HEK293 (cell line): ENCODE measurements at regions not wholly inside any gene's neighbourhood (a gene's known extent, or its start where the extent isn't known, plus 50 kb on each side); places are given as distances from the start of the nearest gene placed in this dataset.

Experiments used
- CTCF ChIA-PET: fragments of 350-600 bp; formaldehyde crosslinking; extraction: SDS; loops from one replicate; lab custom pipeline; 2021; ENCODE audit warnings: antibody characterized with exemption; lab: Yijun Ruan, JAX
- POLR2A ChIA-PET: fragments of 300-600 bp; formaldehyde crosslinking; extraction: SDS; loops from one replicate; lab custom pipeline; 2020; ENCODE audit warnings: antibody characterized with exemption, inconsistent platforms; lab: Yijun Ruan, JAX
- H3K27ac ChIP-seq: fragments of 200-500 bp; sonication (Bioruptor generic); 2 replicates; pipeline ENCODE4 v1.5.1; 2014; ENCODE audit warnings: low read depth, low read length, control low read depth, inconsistent platforms; ENCODE audit errors: extremely low read depth
- H3K36me3 ChIP-seq, 2 experiments: fragments of 200-500 bp in 1 of 2; sonication (Bioruptor generic) in 1 of 2; 1 replicate in 1 of 2; 2 replicates in 1 of 2; pipeline ENCODE4 v1.5.1; 2014 to 2017; ENCODE audit warnings: inconsistent platforms in 2 of 2, low read length in 2 of 2; ENCODE audit not compliant: control insufficient read depth in 2 of 2, insufficient read depth in 1 of 2
- H3K4me1 ChIP-seq: fragments of 200-500 bp; sonication (Bioruptor generic); 2 replicates; pipeline ENCODE4 v1.5.1; 2014; ENCODE audit warnings: mild to moderate bottlenecking, low read length, inconsistent platforms; ENCODE audit not compliant: control insufficient read depth, insufficient read depth
- H3K4me3 ChIP-seq: 2 replicates; pipeline ENCODE4 v1.5.1; 2011; ENCODE audit warnings: low read depth, mild to moderate bottlenecking, control low read depth, low read length, moderate library complexity
- H3K9me3 ChIP-seq: fragments of 200-500 bp; sonication (Bioruptor generic); 2 replicates; pipeline ENCODE4 v1.5.1; 2014; ENCODE audit warnings: low read depth, low read length, inconsistent platforms; ENCODE audit not compliant: control insufficient read depth, insufficient read depth
- BCL6B ChIP-seq: fragments of 450-650 bp; formaldehyde crosslinking; IDR thresholded peaks from 2 replicates; pipeline ENCODE4 v1.5.1; 2017; ENCODE audit warnings: missing biosample characterization, missing genetic modification characterization
- HIC1 ChIP-seq: fragments of 450-650 bp; formaldehyde crosslinking; IDR thresholded peaks from 2 replicates; pipeline ENCODE4 v1.5.1; 2016; ENCODE audit warnings: missing biosample characterization, missing genetic modification characterization
- KLF8 ChIP-seq: fragments of 450-650 bp; formaldehyde crosslinking; IDR thresholded peaks from 2 replicates; pipeline ENCODE4 v1.5.1; 2016; ENCODE audit warnings: missing biosample characterization, missing genetic modification characterization
- MYNN ChIP-seq: fragments of 450-650 bp; formaldehyde crosslinking; IDR thresholded peaks from 2 replicates; pipeline ENCODE4 v1.5.1; 2016; ENCODE audit warnings: missing biosample characterization, missing genetic modification characterization, borderline replicate concordance
- PRDM10 ChIP-seq: fragments of 450-650 bp; formaldehyde crosslinking; IDR thresholded peaks from 2 replicates; pipeline ENCODE4 v1.5.1; 2016; ENCODE audit warnings: missing biosample characterization, missing genetic modification characterization
- SETDB1 ChIP-seq: IDR thresholded peaks from one replicate; pipeline ENCODE4 v1.6.1; 2017; ENCODE audit warnings: mild to moderate bottlenecking, low read length, moderate library complexity, mixed read lengths; ENCODE audit not compliant: insufficient read length
- ZBTB1 ChIP-seq: fragments of 450-650 bp; formaldehyde crosslinking; IDR thresholded peaks from 2 replicates; pipeline ENCODE4 v1.5.1; 2016; ENCODE audit warnings: missing biosample characterization, missing genetic modification characterization
- ZBTB11 ChIP-seq: fragments of 450-650 bp; formaldehyde crosslinking; conservative IDR thresholded peaks from 2 replicates; pipeline ENCODE4 v1.5.1; 2016; ENCODE audit warnings: low read depth, missing biosample characterization, missing genetic modification characterization
- ZFP69B ChIP-seq: fragments of 450-650 bp; formaldehyde crosslinking; IDR thresholded peaks from 2 replicates; pipeline ENCODE4 v1.5.1; 2016; ENCODE audit warnings: missing biosample characterization, missing genetic modification characterization
- ZNF16 ChIP-seq: fragments of 450-650 bp; formaldehyde crosslinking; IDR thresholded peaks from 2 replicates; pipeline ENCODE4 v1.5.1; 2016; ENCODE audit warnings: low read depth, missing biosample characterization, missing genetic modification characterization
- ZNF221 ChIP-seq: fragments of 450-650 bp; formaldehyde crosslinking; IDR thresholded peaks from 2 replicates; pipeline ENCODE4 v1.5.1; 2017; ENCODE audit warnings: missing biosample characterization, missing genetic modification characterization, borderline replicate concordance
- ZNF239 ChIP-seq: fragments of 450-650 bp; formaldehyde crosslinking; IDR thresholded peaks from 2 replicates; pipeline ENCODE4 v1.5.1; 2016; ENCODE audit warnings: missing biosample characterization, missing genetic modification characterization
- ZNF302 ChIP-seq: fragments of 450-650 bp; formaldehyde crosslinking; IDR thresholded peaks from 2 replicates; pipeline ENCODE4 v1.5.1; 2016; ENCODE audit warnings: missing biosample characterization, missing genetic modification characterization, low read depth
- ZNF341 ChIP-seq: fragments of 450-650 bp; formaldehyde crosslinking; IDR thresholded peaks from 2 replicates; pipeline ENCODE4; 2016; ENCODE audit warnings: low read depth, missing biosample characterization, missing genetic modification characterization
- ZNF664 ChIP-seq: fragments of 450-650 bp; formaldehyde crosslinking; IDR thresholded peaks from 2 replicates; pipeline ENCODE4 v1.5.1; 2016; ENCODE audit warnings: missing biosample characterization, missing genetic modification characterization
- ZNF707 ChIP-seq: fragments of 450-650 bp; formaldehyde crosslinking; IDR thresholded peaks from 2 replicates; pipeline ENCODE4 v1.5.1; 2016; ENCODE audit warnings: missing biosample characterization, missing genetic modification characterization

- TF ChIP-seq ZNF221 (tag by site-specific recombination) = no peak
- no peak for TF ChIP-seq PRDM10 (tag by site-specific recombination)
Measured at GRCh38 chr7:119271147-119271779, 1001.7 kb upstream of the KCND2 start (continued).

GRCh38 chr7:119281181-119281846, 991.7 kb upstream of the KCND2 start:
- CTCF ChIA-PET = no interaction called here
- TF ChIP-seq SETDB1 (no peak), KLF8 (tag by site-specific recombination) (no peak), ZNF707 (tag by site-specific recombination) (no peak), ZFP69B (tag by site-specific recombination) (no peak), ZNF341 (tag by site-specific recombination) (no peak), ZNF302 (tag by site-specific recombination) (no peak), ZNF239 (tag by site-specific recombination) (no peak), ZNF664 (tag by site-specific recombination) (no peak), ZNF16 (no peak), MYNN (tag by site-specific recombination) (no peak), ZBTB1 (tag by site-specific recombination) (no peak), BCL6B (tag by site-specific recombination) (no peak), ZBTB11 (tag by site-specific recombination) (no peak), HIC1 (no peak)
- TF ChIP-seq, all 188 proteins: peak for 0
- POLR2A ChIA-PET = no interaction called here

More at GRCh38 chr7:119281181-119281846, 991.7 kb upstream of the KCND2 start:
- H3K27ac ChIP-seq = no peak overlapping the region
- H3K9me3 ChIP-seq = no peaks in the 10 kb centered on the region
- H3K4me1 ChIP-seq = no peaks in the 10 kb centered on the region
- H3K4me3 ChIP-seq = no peak overlapping the region
- no peaks in the 10 kb centered on the region for H3K36me3 ChIP-seq
